ENCODE measurements at regions not wholly inside any gene's neighbourhood (a gene's known extent, or its start where the extent isn't known, plus 50 kb on each side); places are given as distances from the start of the nearest gene placed in this dataset.
A peak's percentile ranks its signal among the peaks of the same experiment; 100 is the strongest.
"Not testable (repeated sequence)": the region's sequence is repeated elsewhere in the genome, so short reads cannot be mapped to it uniquely, and the experiment has no call there.

GRCh38 chr10:124159153-124159552 is 65.8 kb upstream of the CHST15 start:
- no peak for DNase-seq

GRCh38 chr10:124158592-124158991 is 65.2 kb upstream of the CHST15 start:
- DNase-seq: no peak

- no peak for DNase-seq
Observed at GRCh38 chr10:124157271-124157681, 63.9 kb upstream of the CHST15 start.

GRCh38 chr10:124156524-124157260 is 63.3 kb upstream of the CHST15 start:
- no peak for DNase-seq

- no peak for DNase-seq
Observed at GRCh38 chr10:124155781-124156435, 62.5 kb upstream of the CHST15 start.

- peak; percentile 62 for DNase-seq
Observed at GRCh38 chr10:124153023-124153826, 59.8 kb upstream of the CHST15 start.

GRCh38 chr10:124152139-124153022 is 59.0 kb upstream of the CHST15 start:
- peak; percentile 15 for DNase-seq

- no peak for DNase-seq
Observed at GRCh38 chr10:124151466-124152095, 58.2 kb upstream of the CHST15 start.

- DNase-seq: no peak
Observed at GRCh38 chr10:124150807-124151417, 57.5 kb upstream of the CHST15 start.

GRCh38 chr10:124150189-124150806 is 56.9 kb upstream of the CHST15 start:
- DNase-seq: no peak

GRCh38 chr10:124149189-124150042 is 56.0 kb upstream of the CHST15 start:
- DNase-seq: peak; percentile 63

GRCh38 chr10:124148509-124149188 is 55.3 kb upstream of the CHST15 start:
- not testable (repeated sequence) for DNase-seq

GRCh38 chr10:124146483-124146882 is 53.1 kb upstream of the CHST15 start:
- DNase-seq: no peak

- DNase-seq: no peak
Observed at GRCh38 chr10:124145109-124145870, 51.9 kb upstream of the CHST15 start.

- DNase-seq: no peak
Observed at GRCh38 chr10:124144536-124144935, 51.1 kb upstream of the CHST15 start.

- DNase-seq: no peak
Observed at GRCh38 chr10:124143721-124144120, 50.3 kb upstream of the CHST15 start.
